ENCODE measurements at regions not wholly inside any gene's neighbourhood (a gene's known extent, or its start where the extent isn't known, plus 50 kb on each side); places are given as distances from the start of the nearest gene placed in this dataset.

GRCh38 chr4:144202081-144202480 is 61.6 kb upstream of the GYPA start:
- no peak for DNase-seq (ENCODE audit: low read depth, low spot score)
- BruUV-seq (replicated peaks): no TSS peak

GRCh38 chr4:144203155-144203554 is 62.6 kb upstream of the GYPA start:
- no TSS peak for BruUV-seq (replicated peaks)
- H3K9me3 ChIP-seq (ENCODE audit: control insufficient read depth, insufficient read depth, low read depth, low read length): no peaks in the 10 kb centered on the region
- in situ Hi-C loops (cut with HindIII; ENCODE audit: low pct_unique_long_range_greater_than_20kb, low sequenced_read_pairs): no loop called here
- H3K27me3 ChIP-seq (ENCODE audit: control insufficient read depth, insufficient read depth, low read length): no peaks in the 10 kb centered on the region
- ChIA-PET POLR2A (no interaction called here), CTCF (no interaction called here)
- intact Hi-C loops (cut with micrococcal nuclease; ENCODE audit: unreplicated experiment): no loop called here
- ATAC-seq (no peak), DNase-seq (ENCODE audit: low read depth, low spot score) (no peak)
- no peaks in the 10 kb centered on the region for H3K36me3 ChIP-seq (ENCODE audit: control insufficient read depth, insufficient read depth, low read length)
- H3K4me1 ChIP-seq (ENCODE audit: control insufficient read depth, insufficient read depth, low read length): no peaks in the 10 kb centered on the region
- H3K4me3 ChIP-seq (ENCODE audit: low read depth in 2 of 2, low read length in 2 of 2): no peak overlapping the region
- no peak overlapping the region for H3K27ac ChIP-seq (ENCODE audit: low read length)
- TF ChIP-seq CTCF (IDR thresholded peaks at IDR 0.05): no peak
- no peak for TF ChIP-seq SIN3A (IDR thresholded peaks at IDR 0.05; ENCODE audit: borderline replicate concordance, insufficient read depth, low read depth, low read length)
- TF ChIP-seq TCF7L2 (IDR thresholded peaks at IDR 0.05; ENCODE audit: low read depth, low read length): no peak
- no peak for TF ChIP-seq REST (IDR thresholded peaks at IDR 0.05; ENCODE audit: insufficient read depth in 1 of 2, low read depth in 2 of 2, low read length in 1 of 2)
- TF ChIP-seq POLR2AphosphoS5 (IDR thresholded peaks at IDR 0.05; ENCODE audit: low read depth, low read length): no peak

More at GRCh38 chr4:144202081-144202480, 61.6 kb upstream of the GYPA start:
- ATAC-seq: no peak
- ChIA-PET POLR2A (no interaction called here), CTCF (no interaction called here)
- intact Hi-C loops (cut with micrococcal nuclease; ENCODE audit: unreplicated experiment) (no loop called here), in situ Hi-C loops (cut with HindIII; ENCODE audit: low pct_unique_long_range_greater_than_20kb, low sequenced_read_pairs) (no loop called here)
- Histone ChIP-seq H3K36me3 (ENCODE audit: control insufficient read depth, insufficient read depth, low read length) (no peaks in the 10 kb centered on the region), H3K9me3 (ENCODE audit: control insufficient read depth, insufficient read depth, low read depth, low read length) (no peaks in the 10 kb centered on the region), H3K4me1 (ENCODE audit: control insufficient read depth, insufficient read depth, low read length) (no peaks in the 10 kb centered on the region), H3K27ac (ENCODE audit: low read length) (no peak overlapping the region), H3K27me3 (ENCODE audit: control insufficient read depth, insufficient read depth, low read length) (no peaks in the 10 kb centered on the region), H3K4me3 (ENCODE audit: low read depth in 2 of 2, low read length in 2 of 2) (no peak overlapping the region)
- TF ChIP-seq TCF7L2 (IDR thresholded peaks at IDR 0.05; ENCODE audit: low read depth, low read length): no peak
- no peak for TF ChIP-seq CTCF (IDR thresholded peaks at IDR 0.05)
- no peak for TF ChIP-seq POLR2AphosphoS5 (IDR thresholded peaks at IDR 0.05; ENCODE audit: low read depth, low read length)
- no peak for TF ChIP-seq REST (IDR thresholded peaks at IDR 0.05; ENCODE audit: insufficient read depth in 1 of 2, low read depth in 2 of 2, low read length in 1 of 2)
